Stimulated activated naive B cell treated with anti-CD40 and anti-IgM and Interleukin-4, amounts not matched to agents 10 μg/mL and 1 μg/mL and 100 μg/mL, for 72 hours (primary cell): ENCODE measurements at regions not wholly inside any gene's neighbourhood (a gene's known extent, or its start where the extent isn't known, plus 50 kb on each side); places are given as distances from the start of the nearest gene placed in this dataset.

ENCODE experiments used
- ATAC-seq, 2 donors: fragments of 150-1000 bp; cut with Tn5 transposase; replicated peaks; 2 replicates each; pipeline ENCODE4 v1.10.0; 2021; ENCODE audit warnings: moderate library complexity in 1 of 2
- DNase-seq: peaks from one replicate; pipeline ENCODE4 v3.0.0; 2021
- H3K27ac Mint-ChIP-seq: one replicate; pipeline ENCODE4 v1.8.0; 2022; ENCODE audit warnings: mild to moderate bottlenecking, mixed read lengths
- H3K27me3 Mint-ChIP-seq, 2 donors: one replicate each; pipeline ENCODE4 v1.8.0; 2022; ENCODE audit warnings: mixed read lengths in 2 of 2
- H3K36me3 Mint-ChIP-seq, 2 donors: one replicate each; pipeline ENCODE4 v1.8.0; 2022; ENCODE audit warnings: mixed read lengths in 2 of 2, mild to moderate bottlenecking in 1 of 2
- H3K4me1 Mint-ChIP-seq, 2 donors: one replicate each; pipeline ENCODE4 v1.8.0; 2022; ENCODE audit warnings: mixed read lengths in 2 of 2, mild to moderate bottlenecking in 1 of 2
- H3K4me3 Mint-ChIP-seq, 2 donors: one replicate each; pipeline ENCODE4 v1.8.0; 2022; ENCODE audit warnings: mild to moderate bottlenecking in 2 of 2, mixed read lengths in 2 of 2, moderate library complexity in 1 of 2
- H3K9me3 Mint-ChIP-seq, 2 donors: one replicate each; pipeline ENCODE4 v1.8.0; 2022; ENCODE audit warnings: mixed read lengths in 2 of 2, mild to moderate bottlenecking in 1 of 2

GRCh38 chr2:2890246-2890645, 487.4 kb downstream of the EIPR1 start:
- Mint-ChIP-seq H3K9me3 (no peaks in the 10 kb centered on the region), H3K4me3 (no peak overlapping the region), H3K27me3 (peaks cover 16 to 22% of the 10 kb centered on the region in 2 donors), H3K36me3 (peaks cover 0 to 3% of the 10 kb centered on the region in 2 donors), H3K4me1 (no peaks in the 10 kb centered on the region), H3K27ac (no peak overlapping the region)
- no peak for DNase-seq
- no peak for ATAC-seq

- Mint-ChIP-seq H3K4me3 (no peak overlapping the region), H3K27ac (no peak overlapping the region), H3K27me3 (peaks cover 16 to 22% of the 10 kb centered on the region in 2 donors), H3K4me1 (no peaks in the 10 kb centered on the region), H3K9me3 (no peaks in the 10 kb centered on the region), H3K36me3 (peaks cover 0 to 3% of the 10 kb centered on the region in 2 donors)
- ATAC-seq (no peak), DNase-seq (no peak)
These were observed 488.0 kb downstream of the EIPR1 start for GRCh38 chr2:2889646-2890045.

- no peak for ATAC-seq
- Mint-ChIP-seq H3K4me3 (no peak overlapping the region), H3K27me3 (peaks cover 16 to 22% of the 10 kb centered on the region in 2 donors), H3K36me3 (peaks cover 0 to 3% of the 10 kb centered on the region in 2 donors), H3K9me3 (no peaks in the 10 kb centered on the region), H3K27ac (no peak overlapping the region), H3K4me1 (no peaks in the 10 kb centered on the region)
- no peak for DNase-seq
These were observed 488.5 kb downstream of the EIPR1 start for GRCh38 chr2:2889141-2889540.

- peaks cover 16 to 22% of the 10 kb centered on the region in 2 donors for H3K27me3 Mint-ChIP-seq
- peaks cover 2 to 8% of the 10 kb centered on the region in 2 donors for H3K36me3 Mint-ChIP-seq
- no peak overlapping the region for H3K4me3 Mint-ChIP-seq
- no peaks in the 10 kb centered on the region for H3K4me1 Mint-ChIP-seq
- no peak for DNase-seq
- no peak for ATAC-seq
- H3K9me3 Mint-ChIP-seq: peaks cover 5 to 6% of the 10 kb centered on the region in 2 donors
- no peak overlapping the region for H3K27ac Mint-ChIP-seq
These were observed 489.7 kb downstream of the EIPR1 start for GRCh38 chr2:2887772-2888387.

GRCh38 chr2:2886922-2887321, 490.7 kb downstream of the EIPR1 start:
- H3K4me3 Mint-ChIP-seq: no peak overlapping the region
- H3K27ac Mint-ChIP-seq: no peak overlapping the region
- no peaks in the 10 kb centered on the region for H3K4me1 Mint-ChIP-seq
- ATAC-seq: no peak
- H3K36me3 Mint-ChIP-seq: peaks cover 2 to 9% of the 10 kb centered on the region in 2 donors
- peaks cover 7 to 8% of the 10 kb centered on the region in 2 donors for H3K9me3 Mint-ChIP-seq
- no peak for DNase-seq
- peaks cover 16 to 22% of the 10 kb centered on the region in 2 donors for H3K27me3 Mint-ChIP-seq

GRCh38 chr2:2881499-2881898, 496.1 kb downstream of the EIPR1 start:
- Mint-ChIP-seq H3K4me1 (peaks cover 18 to 30% of the 10 kb centered on the region in 2 donors), H3K36me3 (peaks cover 2 to 6% of the 10 kb centered on the region in 2 donors), H3K4me3 (no peak overlapping the region), H3K27me3 (no peaks in the 10 kb centered on the region), H3K27ac (no peak overlapping the region), H3K9me3 (peaks cover 9 to 11% of the 10 kb centered on the region in 2 donors)
- DNase-seq (no peak), ATAC-seq (no peak)

GRCh38 chr2:2880938-2881337, 496.7 kb downstream of the EIPR1 start:
- peaks cover 18 to 30% of the 10 kb centered on the region in 2 donors for H3K4me1 Mint-ChIP-seq
- no peak overlapping the region for H3K27ac Mint-ChIP-seq
- H3K27me3 Mint-ChIP-seq: no peaks in the 10 kb centered on the region
- no peak overlapping the region for H3K4me3 Mint-ChIP-seq
- ATAC-seq (no peak), DNase-seq (no peak)
- peaks cover 9 to 11% of the 10 kb centered on the region in 2 donors for H3K9me3 Mint-ChIP-seq
- peaks cover 2 to 6% of the 10 kb centered on the region in 2 donors for H3K36me3 Mint-ChIP-seq

GRCh38 chr2:2879781-2880180, 497.8 kb downstream of the EIPR1 start:
- H3K27ac Mint-ChIP-seq: no peak overlapping the region
- peak; percentile 93 to 99 for ATAC-seq
- H3K36me3 Mint-ChIP-seq: peaks cover 2 to 6% of the 10 kb centered on the region in 2 donors
- H3K9me3 Mint-ChIP-seq: peaks cover 9 to 11% of the 10 kb centered on the region in 2 donors
- H3K27me3 Mint-ChIP-seq: no peaks in the 10 kb centered on the region
- H3K4me3 Mint-ChIP-seq: no peak overlapping the region
- H3K4me1 Mint-ChIP-seq: peaks cover 18 to 30% of the 10 kb centered on the region in 2 donors
- peak; percentile 35 for DNase-seq

GRCh38 chr2:2879071-2879470, 498.5 kb downstream of the EIPR1 start:
- Mint-ChIP-seq H3K4me1 (peaks cover 18 to 30% of the 10 kb centered on the region in 2 donors), H3K9me3 (peaks cover 9 to 11% of the 10 kb centered on the region in 2 donors), H3K27ac (no peak overlapping the region), H3K4me3 (no peak overlapping the region), H3K27me3 (no peaks in the 10 kb centered on the region), H3K36me3 (peaks cover 2 to 6% of the 10 kb centered on the region in 2 donors)
- DNase-seq: no peak
- ATAC-seq: no peak

GRCh38 chr2:2877427-2877826, 500.2 kb downstream of the EIPR1 start:
- Mint-ChIP-seq H3K27ac (no peak overlapping the region), H3K36me3 (no peaks in the 10 kb centered on the region), H3K9me3 (peaks cover 2 to 3% of the 10 kb centered on the region in 2 donors), H3K27me3 (no peaks in the 10 kb centered on the region), H3K4me3 (no peak overlapping the region), H3K4me1 (peaks cover 18 to 30% of the 10 kb centered on the region in 2 donors)
- DNase-seq (no peak), ATAC-seq (no peak)

- Mint-ChIP-seq H3K4me3 (no peak overlapping the region), H3K36me3 (no peaks in the 10 kb centered on the region), H3K27ac (no peak overlapping the region), H3K9me3 (peaks cover 2 to 3% of the 10 kb centered on the region in 2 donors), H3K4me1 (peaks cover 17 to 27% of the 10 kb centered on the region in 2 donors), H3K27me3 (no peaks in the 10 kb centered on the region)
- no peak for DNase-seq
- no peak for ATAC-seq
These were observed 501.0 kb downstream of the EIPR1 start for GRCh38 chr2:2876331-2877221.

- H3K4me3 Mint-ChIP-seq: no peak overlapping the region
- peaks cover 11 to 20% of the 10 kb centered on the region in 2 donors for H3K4me1 Mint-ChIP-seq
- no peaks in the 10 kb centered on the region for H3K36me3 Mint-ChIP-seq
- DNase-seq (no peak), ATAC-seq (no peak)
- H3K27me3 Mint-ChIP-seq: no peaks in the 10 kb centered on the region
- H3K9me3 Mint-ChIP-seq: peaks cover 2 to 3% of the 10 kb centered on the region in 2 donors
- no peak overlapping the region for H3K27ac Mint-ChIP-seq
These were observed 501.8 kb downstream of the EIPR1 start for GRCh38 chr2:2875831-2876230.

GRCh38 chr2:2875296-2875695, 502.3 kb downstream of the EIPR1 start:
- no peak overlapping the region for H3K27ac Mint-ChIP-seq
- H3K27me3 Mint-ChIP-seq: no peaks in the 10 kb centered on the region
- DNase-seq (no peak), ATAC-seq (no peak)
- no peaks in the 10 kb centered on the region for H3K36me3 Mint-ChIP-seq
- no peak overlapping the region for H3K4me3 Mint-ChIP-seq
- peaks cover 2 to 3% of the 10 kb centered on the region in 2 donors for H3K9me3 Mint-ChIP-seq
- peaks cover 9 to 14% of the 10 kb centered on the region in 2 donors for H3K4me1 Mint-ChIP-seq

GRCh38 chr2:2874805-2875204, 502.8 kb downstream of the EIPR1 start:
- no peak overlapping the region for H3K27ac Mint-ChIP-seq
- no peak for ATAC-seq
- no peaks in the 10 kb centered on the region for H3K27me3 Mint-ChIP-seq
- no peaks in the 10 kb centered on the region for H3K36me3 Mint-ChIP-seq
- no peak for DNase-seq
- H3K9me3 Mint-ChIP-seq: peaks cover 2 to 3% of the 10 kb centered on the region in 2 donors
- H3K4me3 Mint-ChIP-seq: no peak overlapping the region
- H3K4me1 Mint-ChIP-seq: peaks cover 7 to 10% of the 10 kb centered on the region in 2 donors
